Panc1 (cell line): ENCODE measurements at regions not wholly inside any gene's neighbourhood (a gene's known extent, or its start where the extent isn't known, plus 50 kb on each side); places are given as distances from the start of the nearest gene placed in this dataset.

ENCODE experiments used
- TCF7L2 ChIP-seq: IDR thresholded peaks from 2 replicates; pipeline ENCODE4 v1.6.1; 2011; ENCODE audit warnings: mild to moderate bottlenecking, low read depth, low read length, inconsistent platforms
- TF ChIP-seq, protein P1 (sequence below): fragments of 450-650 bp; IDR thresholded peaks from 2 replicates; pipeline ENCODE4 v1.5.1; 2017; ENCODE audit warnings: mild to moderate bottlenecking

DNA sequence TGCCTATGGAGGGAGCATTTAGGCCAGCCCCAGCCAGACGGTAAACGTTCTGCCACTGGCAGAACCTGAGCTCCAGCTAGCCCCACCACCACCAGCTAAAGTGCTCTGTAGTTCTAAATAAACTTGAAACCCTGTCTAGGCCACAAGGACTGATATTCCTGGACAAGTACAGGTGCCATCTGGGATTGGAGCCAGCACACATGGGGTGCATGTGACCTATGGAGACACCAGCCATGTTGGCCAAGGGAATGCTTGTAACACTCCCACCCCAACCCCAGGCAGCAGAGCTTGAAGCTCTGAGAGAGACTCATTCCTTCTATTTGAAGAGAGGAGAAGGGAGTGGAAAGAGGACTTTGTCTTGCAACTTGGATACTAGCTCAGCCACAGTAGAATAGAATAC is 284.5 kb upstream of the DCBLD2 start:
- TF ChIP-seq, protein P1, sequence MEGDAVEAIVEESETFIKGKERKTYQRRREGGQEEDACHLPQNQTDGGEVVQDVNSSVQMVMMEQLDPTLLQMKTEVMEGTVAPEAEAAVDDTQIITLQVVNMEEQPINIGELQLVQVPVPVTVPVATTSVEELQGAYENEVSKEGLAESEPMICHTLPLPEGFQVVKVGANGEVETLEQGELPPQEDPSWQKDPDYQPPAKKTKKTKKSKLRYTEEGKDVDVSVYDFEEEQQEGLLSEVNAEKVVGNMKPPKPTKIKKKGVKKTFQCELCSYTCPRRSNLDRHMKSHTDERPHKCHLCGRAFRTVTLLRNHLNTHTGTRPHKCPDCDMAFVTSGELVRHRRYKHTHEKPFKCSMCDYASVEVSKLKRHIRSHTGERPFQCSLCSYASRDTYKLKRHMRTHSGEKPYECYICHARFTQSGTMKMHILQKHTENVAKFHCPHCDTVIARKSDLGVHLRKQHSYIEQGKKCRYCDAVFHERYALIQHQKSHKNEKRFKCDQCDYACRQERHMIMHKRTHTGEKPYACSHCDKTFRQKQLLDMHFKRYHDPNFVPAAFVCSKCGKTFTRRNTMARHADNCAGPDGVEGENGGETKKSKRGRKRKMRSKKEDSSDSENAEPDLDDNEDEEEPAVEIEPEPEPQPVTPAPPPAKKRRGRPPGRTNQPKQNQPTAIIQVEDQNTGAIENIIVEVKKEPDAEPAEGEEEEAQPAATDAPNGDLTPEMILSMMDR, result no peak
- TF ChIP-seq TCF7L2, result no peak
